Omental fat pad (tissue), 3 donors: ENCODE measurements at regions not wholly inside any gene's neighbourhood (a gene's known extent, or its start where the extent isn't known, plus 50 kb on each side); places are given as distances from the start of the nearest gene placed in this dataset.

Experiments used
- ATAC-seq: fragments of 150-250 bp; one replicate; pipeline ENCODE4 v1.9.1; 2016; ENCODE audit warnings: mild to moderate bottlenecking, moderate library complexity; ENCODE audit not compliant: low FRiP score
- DNase-seq: peaks from one replicate; pipeline ENCODE4 v3.0.0-alpha.2; 2019; ENCODE audit warnings: low spot score
- TF ChIP-seq, protein P1 (sequence below), 3 donors: fragments of 450-650 bp; IDR thresholded peaks; one replicate each; pipeline ENCODE4 v1.5.1; 2016 to 2017; ENCODE audit warnings: antibody characterized with exemption in 3 of 3, mild to moderate bottlenecking in 3 of 3, moderate library complexity in 2 of 3

- TF ChIP-seq, protein P1, sequence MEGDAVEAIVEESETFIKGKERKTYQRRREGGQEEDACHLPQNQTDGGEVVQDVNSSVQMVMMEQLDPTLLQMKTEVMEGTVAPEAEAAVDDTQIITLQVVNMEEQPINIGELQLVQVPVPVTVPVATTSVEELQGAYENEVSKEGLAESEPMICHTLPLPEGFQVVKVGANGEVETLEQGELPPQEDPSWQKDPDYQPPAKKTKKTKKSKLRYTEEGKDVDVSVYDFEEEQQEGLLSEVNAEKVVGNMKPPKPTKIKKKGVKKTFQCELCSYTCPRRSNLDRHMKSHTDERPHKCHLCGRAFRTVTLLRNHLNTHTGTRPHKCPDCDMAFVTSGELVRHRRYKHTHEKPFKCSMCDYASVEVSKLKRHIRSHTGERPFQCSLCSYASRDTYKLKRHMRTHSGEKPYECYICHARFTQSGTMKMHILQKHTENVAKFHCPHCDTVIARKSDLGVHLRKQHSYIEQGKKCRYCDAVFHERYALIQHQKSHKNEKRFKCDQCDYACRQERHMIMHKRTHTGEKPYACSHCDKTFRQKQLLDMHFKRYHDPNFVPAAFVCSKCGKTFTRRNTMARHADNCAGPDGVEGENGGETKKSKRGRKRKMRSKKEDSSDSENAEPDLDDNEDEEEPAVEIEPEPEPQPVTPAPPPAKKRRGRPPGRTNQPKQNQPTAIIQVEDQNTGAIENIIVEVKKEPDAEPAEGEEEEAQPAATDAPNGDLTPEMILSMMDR (IDR thresholded peaks at IDR 0.05) = no peak
- ATAC-seq (no peak), DNase-seq (no peak)
These were observed 289.7 kb downstream of the HTR1B start for GRCh38 chr6:77173472-77174074.

DNA sequence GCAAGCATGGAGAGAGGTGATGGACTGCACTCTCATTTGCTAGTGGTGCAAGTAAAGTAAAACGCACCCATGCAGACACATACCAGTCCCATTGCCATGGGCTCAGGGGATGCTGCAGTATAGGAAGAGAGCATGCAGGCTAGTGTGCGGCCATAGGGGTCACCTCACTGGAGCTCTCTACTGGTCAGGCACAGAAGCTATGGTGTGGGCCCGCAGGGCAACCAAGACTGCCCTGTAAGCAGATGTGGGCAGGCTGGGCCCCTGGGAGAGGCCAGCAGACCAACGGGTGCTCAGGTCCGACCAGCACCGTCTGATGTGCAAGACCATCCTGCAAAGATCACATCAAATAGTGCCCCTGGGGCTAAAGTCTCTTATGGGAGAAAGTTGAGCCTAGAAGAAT, 290.7 kb downstream of the HTR1B start:
- DNase-seq (no peak), ATAC-seq (no peak)
- TF ChIP-seq, protein P1 (IDR thresholded peaks at IDR 0.05) = no peak

- DNase-seq = no peak
These were observed 303.6 kb downstream of the HTR1B start for GRCh38 chr6:77159730-77160129.

DNA sequence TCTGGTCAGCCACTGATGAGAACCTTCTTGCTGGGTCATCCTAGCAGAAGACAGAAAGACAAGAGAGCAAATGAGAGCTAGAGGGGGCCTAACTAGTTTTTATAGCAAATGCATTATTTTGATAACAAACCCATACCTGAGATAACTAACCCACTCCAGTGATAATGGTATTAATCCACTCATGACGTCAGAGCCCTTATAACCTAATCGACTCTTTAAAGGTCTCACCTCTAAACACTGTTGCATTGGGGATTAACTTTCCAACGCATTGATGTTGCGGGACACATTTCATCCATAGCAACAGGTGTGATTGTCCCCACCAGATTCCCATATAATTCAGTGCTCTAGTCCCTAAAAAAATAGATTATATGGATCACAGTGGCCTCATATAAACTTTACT, 312.1 kb downstream of the HTR1B start:
- no peak for DNase-seq
- no peak for ATAC-seq
- TF ChIP-seq, protein P1 (IDR thresholded peaks at IDR 0.05) = no peak

More at GRCh38 chr6:77159730-77160129, 303.6 kb downstream of the HTR1B start:
- no peak for ATAC-seq
- TF ChIP-seq, protein P1 (IDR thresholded peaks at IDR 0.05) = no peak

DNA sequence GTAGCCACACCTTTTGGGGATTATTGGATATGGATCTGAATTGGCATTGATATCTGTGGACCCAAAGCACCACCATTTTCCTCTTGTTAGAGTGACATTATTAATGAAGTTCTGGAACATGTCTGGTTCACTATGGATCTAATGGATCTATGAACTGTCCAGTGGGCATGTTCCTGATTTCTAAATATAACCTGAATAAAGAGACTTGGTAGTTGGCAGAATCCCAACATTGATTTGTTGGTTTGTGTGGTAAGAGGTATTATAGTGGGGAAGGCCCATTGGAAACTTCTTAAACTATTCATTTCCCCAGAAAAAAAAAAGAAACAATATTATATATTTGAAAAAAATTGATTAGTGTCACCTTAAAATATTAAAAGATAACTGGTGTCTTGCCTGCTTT, 312.6 kb downstream of the HTR1B start:
- no peak for ATAC-seq

GRCh38 chr6:77145244-77145643, 318.0 kb downstream of the HTR1B start:
- ATAC-seq = no peak
- TF ChIP-seq, protein P1 (IDR thresholded peaks at IDR 0.05) = no peak
- DNase-seq = no peak

More for the DNA sequence above, 312.6 kb downstream of the HTR1B start:
- no peak for DNase-seq
- TF ChIP-seq, protein P1 (IDR thresholded peaks at IDR 0.05) = no peak

GRCh38 chr6:77143659-77144447, 319.4 kb downstream of the HTR1B start:
- DNase-seq = no peak
- no peak for ATAC-seq
- TF ChIP-seq, protein P1 (IDR thresholded peaks at IDR 0.05) = no peak
